ENCODE measurements at regions not wholly inside any gene's neighbourhood (a gene's known extent, or its start where the extent isn't known, plus 50 kb on each side); places are given as distances from the start of the nearest gene placed in this dataset.
"Not testable (repeated sequence)": the region's sequence is repeated elsewhere in the genome, so short reads cannot be mapped to it uniquely, and the experiment has no call there.

GRCh38 chr10:34895977-34896376, 80.9 kb upstream of the PARD3 start:
- DNase-seq (ENCODE audit: low spot score) = no peak
- Mint-ChIP-seq H3K9me3 (no peaks in the 10 kb centered on the region), H3K27me3 (ENCODE audit: insufficient read depth, low read depth) (peaks cover 6% of the 10 kb centered on the region), H3K27ac (no peak overlapping the region), H3K36me3 (no peaks in the 10 kb centered on the region), H3K4me1 (peaks cover 12% of the 10 kb centered on the region), H3K4me3 (no peak overlapping the region)
- H3F3A ChIP-seq (ENCODE audit: low read depth) = no peaks in the 10 kb centered on the region
- no peaks in the 10 kb centered on the region for H4K20me1 ChIP-seq (ENCODE audit: low read depth)
- H3K36me3 ChIP-seq = no peaks in the 10 kb centered on the region
- no peaks in the 10 kb centered on the region for H3K27me3 ChIP-seq
- no peaks in the 10 kb centered on the region for H3K79me2 ChIP-seq (ENCODE audit: low read depth)
- H3K4me1 ChIP-seq = no peaks in the 10 kb centered on the region
- H3K27ac ChIP-seq = no peak overlapping the region
- H3K4me2 ChIP-seq = no peak overlapping the region
- H3K4me3 ChIP-seq = no peak overlapping the region
- H3K9ac ChIP-seq = no peak overlapping the region
- no peak overlapping the region for H2AFZ ChIP-seq (replicated peaks)
- TF ChIP-seq EZH2phosphoT487 (IDR thresholded peaks at IDR 0.05) = no peak
- TF ChIP-seq CTCF (IDR thresholded peaks at IDR 0.05) = no peak
- no peak for TF ChIP-seq EZH2 (IDR thresholded peaks at IDR 0.05)
- H3K9me3 ChIP-seq (ENCODE audit: low read depth) = no peaks in the 10 kb centered on the region

GRCh38 chr10:34895046-34895445, 80.0 kb upstream of the PARD3 start:
- not testable (repeated sequence) for H3K4me2 ChIP-seq; H3K27me3 Mint-ChIP-seq (ENCODE audit: insufficient read depth, low read depth); H3K9me3 Mint-ChIP-seq; DNase-seq (ENCODE audit: low spot score); H3K27me3 ChIP-seq; H3K27ac ChIP-seq; H3K4me1 ChIP-seq; H3K36me3 Mint-ChIP-seq; H3K9me3 ChIP-seq (ENCODE audit: low read depth); H3K4me3 Mint-ChIP-seq; H2AFZ ChIP-seq (replicated peaks); H3F3A ChIP-seq (ENCODE audit: low read depth); H3K4me3 ChIP-seq; H4K20me1 ChIP-seq (ENCODE audit: low read depth); H3K9ac ChIP-seq; H3K27ac Mint-ChIP-seq; H3K36me3 ChIP-seq; H3K79me2 ChIP-seq (ENCODE audit: low read depth)
- peaks cover 14% of the 10 kb centered on the region for H3K4me1 Mint-ChIP-seq

- not testable (repeated sequence) for H3K36me3 Mint-ChIP-seq; H3K9me3 Mint-ChIP-seq; H3K4me2 ChIP-seq; H3K27ac Mint-ChIP-seq; H3K27me3 Mint-ChIP-seq (ENCODE audit: insufficient read depth, low read depth); H3K27me3 ChIP-seq; H3K4me1 ChIP-seq; H3K9me3 ChIP-seq (ENCODE audit: low read depth); H4K20me1 ChIP-seq (ENCODE audit: low read depth); H3K27ac ChIP-seq; H3K36me3 ChIP-seq; H3F3A ChIP-seq (ENCODE audit: low read depth); H2AFZ ChIP-seq (replicated peaks); H3K9ac ChIP-seq; H3K4me3 Mint-ChIP-seq; H3K4me3 ChIP-seq; H3K79me2 ChIP-seq (ENCODE audit: low read depth); DNase-seq (ENCODE audit: low spot score)
- H3K4me1 Mint-ChIP-seq = peaks cover 14% of the 10 kb centered on the region
Observed at GRCh38 chr10:34892521-34892920, 77.4 kb upstream of the PARD3 start.

- H3K27me3 ChIP-seq = no peaks in the 10 kb centered on the region
- Mint-ChIP-seq H3K9me3 (no peaks in the 10 kb centered on the region), H3K27ac (no peak overlapping the region), H3K27me3 (ENCODE audit: insufficient read depth, low read depth) (peaks cover 6% of the 10 kb centered on the region), H3K4me3 (no peak overlapping the region), H3K36me3 (no peaks in the 10 kb centered on the region), H3K4me1 (peaks cover 18% of the 10 kb centered on the region)
- TF ChIP-seq CTCF (IDR thresholded peaks at IDR 0.05) = no peak
- TF ChIP-seq EZH2phosphoT487 (IDR thresholded peaks at IDR 0.05) = no peak
- no peak for TF ChIP-seq EZH2 (IDR thresholded peaks at IDR 0.05)
- H3K9me3 ChIP-seq (ENCODE audit: low read depth) = no peaks in the 10 kb centered on the region
- H4K20me1 ChIP-seq (ENCODE audit: low read depth) = no peaks in the 10 kb centered on the region
- peak; percentile 16 for DNase-seq (ENCODE audit: low spot score)
- H3K36me3 ChIP-seq = no peaks in the 10 kb centered on the region
- no peak overlapping the region for H3K27ac ChIP-seq
- H3K9ac ChIP-seq = no peak overlapping the region
- no peak overlapping the region for H3K4me2 ChIP-seq
- H3K79me2 ChIP-seq (ENCODE audit: low read depth) = no peaks in the 10 kb centered on the region
- H3F3A ChIP-seq (ENCODE audit: low read depth) = no peaks in the 10 kb centered on the region
- no peak overlapping the region for H3K4me3 ChIP-seq
- peak overlapping the region; percentile 76 for H2AFZ ChIP-seq (replicated peaks)
- H3K4me1 ChIP-seq = no peaks in the 10 kb centered on the region
Observed at GRCh38 chr10:34890939-34891338, 75.8 kb upstream of the PARD3 start.

All from neural progenitor cell (in vitro differentiated cells).